Stimulated activated CD4-positive, alpha-beta T cell treated with anti-CD3 and anti-CD28 coated beads, Interleukin-1b, Interleukin-23, amount 100 ng/mL, for 48 hours (primary cell): ENCODE measurements at regions not wholly inside any gene's neighbourhood (a gene's known extent, or its start where the extent isn't known, plus 50 kb on each side); places are given as distances from the start of the nearest gene placed in this dataset.

Source experiments
- DNase-seq: peaks from one replicate; pipeline ENCODE4 v3.0.0-alpha.2; 2020

DNA sequence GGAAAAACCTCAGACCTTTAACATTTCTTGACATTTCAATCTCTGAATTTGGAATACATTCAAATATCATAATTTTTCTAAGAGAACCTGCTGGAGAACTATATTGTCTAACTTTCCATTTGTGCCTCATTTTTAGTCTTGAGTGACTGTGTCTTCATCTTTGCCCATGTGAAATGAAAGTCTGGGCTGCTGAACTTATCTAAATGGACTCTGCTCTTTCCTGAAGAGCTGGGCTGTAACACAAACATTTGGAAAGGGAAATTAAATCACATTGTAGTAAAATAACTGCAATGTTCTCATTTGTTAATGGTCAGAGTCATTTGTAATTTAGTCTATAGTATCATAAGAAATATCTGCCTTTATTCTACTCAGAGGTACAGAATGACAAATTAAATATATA lies 373.1 kb downstream of the LRIG3 start:
- no peak for DNase-seq

GRCh38 chr12:58548801-58549200 lies 371.5 kb downstream of the LRIG3 start:
- DNase-seq, result no peak

- DNase-seq, result no peak
Observed at GRCh38 chr12:58554522-58555157, 365.7 kb downstream of the LRIG3 start.

GRCh38 chr12:58557171-58557570 lies 363.1 kb downstream of the LRIG3 start:
- no peak for DNase-seq

GRCh38 chr12:58557661-58558060 lies 362.6 kb downstream of the LRIG3 start:
- no peak for DNase-seq

GRCh38 chr12:58563621-58564020 lies 356.7 kb downstream of the LRIG3 start:
- no peak for DNase-seq

- DNase-seq, result no peak
Observed at GRCh38 chr12:58564721-58565120, 355.6 kb downstream of the LRIG3 start.

GRCh38 chr12:58566599-58566998 lies 353.7 kb downstream of the LRIG3 start:
- DNase-seq, result no peak

- no peak for DNase-seq
Observed at GRCh38 chr12:58567189-58567588, 353.1 kb downstream of the LRIG3 start.

GRCh38 chr12:58570411-58570810 lies 349.9 kb downstream of the LRIG3 start:
- DNase-seq, result no peak

GRCh38 chr12:58575256-58575655 lies 345.0 kb downstream of the LRIG3 start:
- no peak for DNase-seq

GRCh38 chr12:58576081-58576480 lies 344.2 kb downstream of the LRIG3 start:
- DNase-seq, result no peak

GRCh38 chr12:58576916-58577315 lies 343.4 kb downstream of the LRIG3 start:
- DNase-seq, result no peak

DNA sequence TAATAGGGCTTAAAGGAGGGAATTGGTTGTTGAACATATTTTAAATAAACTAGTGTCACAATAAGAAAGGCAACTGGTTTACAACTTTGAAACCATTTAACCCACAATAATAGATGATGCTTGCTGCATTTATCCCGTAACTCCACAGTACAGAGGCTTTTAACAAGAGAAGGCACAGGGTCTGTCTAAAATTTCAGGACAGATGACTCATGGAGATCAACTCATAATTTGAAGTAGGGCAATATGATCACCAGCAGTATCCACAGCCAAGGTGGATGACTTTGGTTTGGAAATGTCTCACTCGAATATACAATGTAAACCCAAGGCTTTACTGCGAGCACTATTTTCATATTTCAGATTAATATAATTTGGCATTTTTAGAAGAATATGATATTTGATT lies 340.2 kb downstream of the LRIG3 start:
- DNase-seq, result no peak

- DNase-seq, result no peak
Observed at GRCh38 chr12:58583529-58583928, 336.8 kb downstream of the LRIG3 start.

DNA sequence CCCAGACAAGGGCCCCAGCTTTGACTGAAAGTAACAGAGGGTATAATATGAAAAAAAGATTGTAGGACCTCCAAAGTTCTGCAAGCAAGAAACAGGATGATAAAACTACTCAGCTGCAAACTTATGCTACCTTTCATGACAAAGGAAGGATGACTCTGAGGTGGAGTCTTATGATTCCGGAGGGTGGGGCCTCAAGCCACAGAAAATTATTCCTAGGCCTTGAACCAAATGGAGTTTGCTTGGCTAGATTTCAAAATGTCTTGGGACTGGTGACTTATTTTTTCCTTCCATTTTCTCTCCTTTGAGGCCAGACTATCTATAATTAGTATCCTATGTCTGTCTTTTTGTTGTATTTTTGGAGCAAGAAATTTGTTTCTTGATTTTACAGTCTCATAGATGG lies 336.4 kb downstream of the LRIG3 start:
- no peak for DNase-seq

DNA sequence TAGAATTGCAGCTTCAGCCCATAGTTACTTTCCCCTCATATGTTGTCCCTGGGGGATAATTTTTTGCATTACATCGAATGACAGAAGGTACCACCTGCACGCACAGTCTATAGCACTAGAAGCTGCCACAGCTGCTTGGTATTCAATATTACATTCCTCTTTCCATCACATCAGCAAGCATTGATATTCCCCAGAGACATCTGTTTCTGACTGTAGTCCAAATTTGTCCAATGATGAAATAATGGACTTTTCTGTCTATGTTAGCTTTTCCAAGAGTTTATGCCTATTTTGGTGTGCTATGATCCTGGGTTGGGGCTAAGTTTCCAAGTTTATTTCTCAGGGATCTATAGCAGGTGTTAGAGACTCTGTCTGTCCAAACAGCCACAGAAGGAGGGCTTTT lies 335.4 kb downstream of the LRIG3 start:
- DNase-seq, result no peak

DNA sequence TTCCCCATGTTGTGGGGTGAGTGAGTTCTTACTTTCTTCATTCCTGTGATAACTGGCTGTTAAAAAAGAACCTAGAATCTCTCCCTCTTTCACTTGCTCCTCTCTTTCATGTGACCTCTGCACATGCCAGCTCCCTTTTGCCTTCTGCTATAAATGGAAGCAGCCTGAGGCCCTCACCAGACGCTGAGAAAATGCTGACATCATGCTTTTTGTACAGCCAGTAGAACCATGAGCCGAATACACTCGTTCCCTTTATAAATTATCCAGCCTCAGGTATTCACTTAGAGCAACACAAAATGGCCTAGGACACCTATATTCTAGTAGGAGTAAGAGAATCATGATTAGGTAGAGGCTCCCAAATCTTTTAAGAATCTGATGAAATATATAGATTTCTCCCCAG lies 333.5 kb downstream of the LRIG3 start:
- no peak for DNase-seq

DNA sequence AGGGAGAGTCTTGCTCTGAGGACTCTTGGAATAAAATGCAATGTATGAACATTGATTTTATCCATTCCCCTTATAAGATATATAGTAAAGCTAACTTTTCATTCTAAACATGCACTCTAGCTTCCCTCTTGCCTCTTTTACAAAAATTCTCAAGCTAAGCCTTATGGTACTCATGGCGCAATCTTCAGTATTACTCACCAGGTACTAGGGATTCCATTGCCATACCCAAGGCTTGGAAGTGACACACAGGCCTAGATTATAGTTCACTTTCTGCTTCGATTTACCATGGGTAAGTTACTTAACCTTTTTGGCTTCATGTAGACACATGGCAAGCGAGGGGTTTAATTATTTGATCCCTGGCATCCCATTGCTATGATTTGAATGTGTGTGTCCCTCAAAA lies 331.5 kb downstream of the LRIG3 start:
- DNase-seq, result no peak

DNA sequence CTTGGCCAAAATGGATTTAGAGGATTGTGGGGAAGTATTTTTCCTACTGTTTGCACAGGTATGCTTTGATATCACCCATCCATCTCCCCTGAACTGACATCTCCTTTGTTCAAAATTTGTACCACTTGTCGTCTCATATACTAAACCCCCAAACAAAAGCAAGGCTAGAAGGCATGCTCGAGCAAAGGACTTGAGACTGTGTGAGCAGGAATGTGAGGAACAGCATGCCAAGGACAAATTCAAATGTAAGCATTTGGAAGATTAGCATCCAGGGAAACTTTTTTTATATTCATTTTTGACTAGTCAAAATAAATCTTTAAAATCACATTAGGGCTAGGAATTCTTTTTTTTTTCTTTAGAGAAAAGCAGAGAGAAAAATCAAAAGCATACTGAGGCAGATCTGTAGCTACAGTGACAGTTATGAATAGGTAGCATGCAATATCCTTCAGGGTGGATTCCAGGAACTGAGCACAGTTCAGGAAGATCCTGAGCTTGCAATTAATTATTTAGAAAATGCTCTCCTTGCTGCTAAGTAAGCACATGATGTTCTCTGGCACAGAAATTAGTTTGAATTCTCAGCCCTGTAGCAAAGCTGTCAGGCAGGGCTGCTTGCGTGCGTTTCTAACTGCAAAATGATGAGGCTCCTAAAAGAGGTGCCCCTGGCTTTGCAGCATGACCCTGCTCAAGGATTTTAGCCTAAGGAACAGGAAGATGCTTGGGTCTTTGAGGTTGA lies 327.7 kb downstream of the LRIG3 start:
- no peak for DNase-seq

DNA sequence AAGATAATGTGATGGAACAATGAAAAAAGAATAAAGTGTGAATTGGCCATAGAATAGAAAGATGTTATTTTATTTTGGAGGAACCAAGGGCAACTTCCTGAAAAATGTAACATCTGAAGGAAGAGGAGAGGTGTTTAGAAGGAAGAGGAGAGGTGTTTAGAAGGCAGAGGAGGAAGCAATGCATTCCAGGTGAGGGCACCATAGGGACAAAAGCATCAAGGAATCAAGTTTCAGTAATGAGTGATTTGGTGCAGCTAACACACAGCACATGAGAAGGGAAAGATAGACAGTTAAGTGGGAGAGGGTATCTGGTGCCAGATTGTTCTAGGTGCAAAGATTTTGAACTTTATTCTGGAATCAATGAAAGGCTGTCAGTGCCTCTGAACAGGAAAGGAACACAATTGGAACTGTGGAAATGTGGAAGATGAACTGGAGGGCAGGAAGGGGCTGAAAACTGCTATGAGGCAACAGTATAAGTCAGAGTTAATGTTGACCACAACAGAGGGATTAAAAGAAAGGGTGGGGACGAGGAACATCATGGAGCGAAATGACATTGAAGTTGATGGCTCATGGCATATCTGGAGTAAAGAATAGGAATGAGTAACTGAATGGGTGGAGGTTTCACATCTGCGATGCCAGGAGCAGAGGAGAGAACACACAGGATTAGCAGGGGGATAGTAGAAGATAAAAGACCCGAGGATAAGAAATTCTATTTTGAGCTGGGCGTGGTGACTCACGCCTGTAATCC lies 326.6 kb downstream of the LRIG3 start:
- DNase-seq, result no peak

DNA sequence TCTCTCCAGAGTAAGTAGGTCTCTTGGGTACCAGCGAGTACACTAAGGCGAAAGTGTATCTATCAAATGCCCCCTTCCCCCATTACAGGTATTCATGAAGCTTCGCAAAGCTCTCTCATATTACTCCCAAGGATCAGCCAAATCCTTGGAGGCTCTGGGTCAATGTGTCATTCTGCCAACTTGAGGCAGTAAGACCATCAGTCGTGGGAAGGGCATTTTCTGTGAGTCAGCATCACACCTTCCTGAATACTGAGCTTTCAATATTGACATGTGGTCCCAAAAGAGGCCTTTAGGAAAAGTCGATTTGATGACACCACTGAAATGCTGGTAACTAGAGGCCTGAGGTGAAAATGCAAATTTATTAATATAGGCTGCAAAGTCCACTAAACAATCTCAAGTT lies 323.9 kb downstream of the LRIG3 start:
- no peak for DNase-seq

- no peak for DNase-seq
Observed at GRCh38 chr12:58601529-58601928, 318.8 kb downstream of the LRIG3 start.

DNA sequence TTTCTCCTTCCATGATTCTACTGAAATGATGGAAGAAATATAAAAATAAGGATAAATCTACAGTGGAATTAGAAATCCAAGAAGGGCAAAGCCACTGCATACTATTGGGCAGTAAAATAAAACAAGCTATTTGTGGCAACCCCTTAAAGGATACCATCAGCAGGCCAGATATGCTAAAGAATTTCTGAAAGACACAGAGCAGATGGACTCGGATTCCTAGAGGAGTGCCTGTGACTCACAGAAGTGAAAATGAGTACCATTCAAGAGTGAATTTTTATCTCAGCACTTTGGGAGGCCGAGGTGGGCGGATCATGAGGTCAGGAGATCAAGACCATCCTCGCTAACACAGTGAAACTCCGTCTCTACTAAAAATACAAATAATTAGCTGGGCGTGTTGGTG lies 318.1 kb downstream of the LRIG3 start:
- DNase-seq, result no peak
